Forelimb muscle (tissue), 1 donor: ENCODE measurements at regions not wholly inside any gene's neighbourhood (a gene's known extent, or its start where the extent isn't known, plus 50 kb on each side); places are given as distances from the start of the nearest gene placed in this dataset.

Experiments used
- DNase-seq: peaks from one replicate; pipeline ENCODE4 v3.0.0-alpha.2; 2013; ENCODE audit warnings: low read depth

- no peak for DNase-seq
These were observed 122.3 kb downstream of the RPS12 start for GRCh38 chr6:132936646-132937045.

GRCh38 chr6:132937466-132937906 is 123.1 kb downstream of the RPS12 start:
- DNase-seq: no peak

- DNase-seq: no peak
These were observed 134.5 kb downstream of the RPS12 start for GRCh38 chr6:132948889-132949288.

- no peak for DNase-seq
These were observed 136.2 kb downstream of the RPS12 start for GRCh38 chr6:132950566-132950965.

- DNase-seq: no peak
These were observed 137.9 kb downstream of the RPS12 start for GRCh38 chr6:132952031-132952867.

- peak; percentile 78 for DNase-seq
These were observed 138.6 kb downstream of the RPS12 start for GRCh38 chr6:132952986-132953385.

- DNase-seq: no peak
These were observed 139.9 kb downstream of the RPS12 start for GRCh38 chr6:132954222-132954621.

- DNase-seq: no peak
These were observed 140.6 kb downstream of the RPS12 start for GRCh38 chr6:132954936-132955335.

GRCh38 chr6:132959639-132960326 is 145.4 kb downstream of the RPS12 start:
- DNase-seq: no peak

GRCh38 chr6:132960720-132961119 is 146.4 kb downstream of the RPS12 start:
- DNase-seq: no peak

- DNase-seq: no peak
These were observed 146.8 kb downstream of the RPS12 start for GRCh38 chr6:132961122-132961521.

GRCh38 chr6:132961610-132962009 is 147.2 kb downstream of the RPS12 start:
- DNase-seq: no peak

- no peak for DNase-seq
These were observed 148.8 kb downstream of the RPS12 start for GRCh38 chr6:132962936-132963868.

GRCh38 chr6:132964101-132964867 is 149.9 kb downstream of the RPS12 start:
- DNase-seq: no peak

GRCh38 chr6:132964868-132965382 is 150.6 kb downstream of the RPS12 start:
- DNase-seq: no peak

GRCh38 chr6:132967871-132968270 is 153.5 kb downstream of the RPS12 start:
- no peak for DNase-seq

- no peak for DNase-seq
These were observed 154.1 kb downstream of the RPS12 start for GRCh38 chr6:132968419-132968950.

GRCh38 chr6:132969196-132969595 is 154.8 kb downstream of the RPS12 start:
- no peak for DNase-seq

GRCh38 chr6:132971676-132972075 is 157.3 kb downstream of the RPS12 start:
- DNase-seq: no peak

GRCh38 chr6:132972254-132972653 is 157.9 kb downstream of the RPS12 start:
- DNase-seq: no peak

- no peak for DNase-seq
These were observed 158.6 kb downstream of the RPS12 start for GRCh38 chr6:132972971-132973370.
